HCT116 (cell line): ENCODE measurements at regions not wholly inside any gene's neighbourhood (a gene's known extent, or its start where the extent isn't known, plus 50 kb on each side); places are given as distances from the start of the nearest gene placed in this dataset.

Experiments
- ATAC-seq: fragments of 200-7000 bp; cut with Tn5 transposase; 2 replicates; pipeline ENCODE4 v1.9.1; 2020; ENCODE audit warnings: mild to moderate bottlenecking, moderate library complexity
- BruUV-seq: library from RNA; stranded (reverse); fragments of 400-500 nt; replicated peaks from 2 replicates; lab custom pipeline; 2021; lab: Mats Ljungman, UMichigan
- CTCF ChIA-PET: fragments of 300-600 bp; sonication (Branson Sonifier 250); formaldehyde crosslinking; loops from one replicate; lab custom pipeline; 2021; ENCODE audit warnings: antibody characterized with exemption; lab: Charles Lee
- POLR2A ChIA-PET: fragments of 300-600, 350-600 bp; sonication (Branson Sonifier 250); formaldehyde crosslinking; loops from one replicate; lab custom pipeline; 2021; ENCODE audit warnings: antibody characterized with exemption; lab: Charles Lee
- RAD21 ChIA-PET, 2 experiments: fragments of 300-600 bp; sonication (Branson Sonifier 250); formaldehyde crosslinking; loops; one replicate each; lab custom pipeline; 2023; ENCODE audit warnings: low total read pairs in 2 of 2; ENCODE audit not compliant: uncharacterized antibody in 2 of 2, unreplicated experiment in 2 of 2, low non-redundant PET in 1 of 2; lab: Charles Lee
- DNase-seq: peaks from one replicate; pipeline ENCODE4 v3.0.0-alpha.2; 2010; ENCODE audit warnings: low read depth, low spot score
- H2AFZ ChIP-seq: fragments of 200-600 bp; shearing (Covaris generic), sonication (generic); 2 replicates; pipeline ENCODE4 v1.6.1; 2017; ENCODE audit warnings: low read depth, mixed run types, mixed read lengths, antibody characterized with exemption, low read length; ENCODE audit not compliant: poor library complexity, severe bottlenecking
- H3K27ac ChIP-seq: 2 replicates; pipeline ENCODE4 v1.5.1; 2012; ENCODE audit warnings: low read depth, low read length
- H3K27me3 ChIP-seq: fragments of 200-600 bp; sonication (generic); 2 replicates; pipeline ENCODE4 v1.6.1; 2016; ENCODE audit warnings: mixed run types, low read length, mixed read lengths; ENCODE audit not compliant: insufficient read depth
- H3K36me3 ChIP-seq, 2 experiments: fragments of 200-500 bp in 1 of 2; fragments of 200-600 bp in 1 of 2; sonication (Bioruptor generic) in 1 of 2; sonication (generic) in 1 of 2; 2 replicates each; pipeline versions ENCODE4 v1.5.1 to v1.6.1; 2014 to 2016; ENCODE audit warnings: low read length in 2 of 2, inconsistent platforms in 1 of 2, mixed read lengths in 1 of 2, mixed run types in 1 of 2; ENCODE audit not compliant: insufficient read depth in 2 of 2, control insufficient read depth in 1 of 2
- H3K4me1 ChIP-seq, 2 experiments: fragments of 200-600 bp in 1 of 2; sonication (generic) in 1 of 2; 2 replicates each; pipeline versions ENCODE4 v1.5.1 to v1.6.1; 2012 to 2017; ENCODE audit warnings: low read length in 2 of 2, inconsistent platforms in 1 of 2, mild to moderate bottlenecking in 1 of 2, mixed read lengths in 1 of 2, mixed run types in 1 of 2, moderate library complexity in 1 of 2; ENCODE audit not compliant: insufficient read depth in 2 of 2, control insufficient read depth in 1 of 2
- H3K4me2 ChIP-seq: fragments of 200-600 bp; sonication (generic); 2 replicates; pipeline ENCODE4 v1.6.1; 2017; ENCODE audit warnings: mixed run types, low read length, mixed read lengths
- H3K4me3 ChIP-seq, 2 experiments: fragments of 200-600 bp in 1 of 2; sonication (generic) in 1 of 2; replicated peaks in 1 of 2; 2 replicates each; pipeline ENCODE4 v1.5.1; 2011 to 2016; ENCODE audit warnings: low read length in 2 of 2, control low read depth in 1 of 2, low read depth in 1 of 2, mild to moderate bottlenecking in 1 of 2, mixed read lengths in 1 of 2, mixed run types in 1 of 2
- H3K79me2 ChIP-seq: fragments of 200-600 bp; sonication (generic); 2 replicates; pipeline ENCODE4 v1.6.1; 2017; ENCODE audit warnings: mild to moderate bottlenecking, mixed run types, low read length, moderate library complexity, mixed read lengths; ENCODE audit not compliant: insufficient read depth
- H3K9ac ChIP-seq: fragments of 200-600 bp; sonication (generic); 2 replicates; pipeline ENCODE4 v1.6.1; 2016; ENCODE audit warnings: low read length, mixed read lengths
- H3K9me2 ChIP-seq: fragments of 200-600 bp; sonication (generic), shearing (Covaris generic); 2 replicates; pipeline ENCODE4 v1.6.1; 2017; ENCODE audit warnings: mixed run types, mild to moderate bottlenecking, moderate library complexity; ENCODE audit not compliant: insufficient read depth
- H3K9me3 ChIP-seq, 2 experiments: fragments of 200-500 bp in 1 of 2; fragments of 200-600 bp in 1 of 2; sonication (Bioruptor generic) in 1 of 2; sonication (generic) in 1 of 2; 2 replicates each; pipeline ENCODE4 v1.6.1; 2014 to 2017; ENCODE audit warnings: low read length in 2 of 2, mixed read lengths in 2 of 2, inconsistent platforms in 1 of 2, low read depth in 1 of 2, mild to moderate bottlenecking in 1 of 2, mixed run types in 1 of 2, moderate library complexity in 1 of 2; ENCODE audit not compliant: control insufficient read depth in 1 of 2, insufficient read depth in 1 of 2
- H4K20me1 ChIP-seq: fragments of 200-600 bp; sonication (generic), shearing (Covaris generic); 2 replicates; pipeline ENCODE4 v1.6.1; 2017; ENCODE audit warnings: mixed run types, mild to moderate bottlenecking, moderate library complexity; ENCODE audit not compliant: insufficient read depth
- ATF3 ChIP-seq: IDR thresholded peaks from 2 replicates; pipeline ENCODE4 v1.6.1; 2012
- CBX3 ChIP-seq: IDR thresholded peaks from 2 replicates; pipeline ENCODE4 v1.6.1; 2012; ENCODE audit warnings: low read depth
- CTCF ChIP-seq, 3 experiments: fragments of 200-600 bp in 1 of 3; sonication (generic) in 1 of 3; IDR thresholded peaks in 2 of 3; conservative IDR thresholded peaks in 1 of 3; 2 replicates each; pipeline ENCODE4 v1.5.1; 2012 to 2017; ENCODE audit warnings: low read depth in 2 of 3, low read length in 2 of 3, antibody characterized with exemption in 1 of 3, borderline replicate concordance in 1 of 3, control low read depth in 1 of 3, mild to moderate bottlenecking in 1 of 3, mixed read lengths in 1 of 3, mixed run types in 1 of 3, moderate library complexity in 1 of 3; ENCODE audit not compliant: insufficient read depth in 1 of 3
- EGR1 ChIP-seq: IDR thresholded peaks from 2 replicates; pipeline ENCODE4 v1.6.1; 2012; ENCODE audit warnings: low read depth
- ELF1 ChIP-seq: IDR thresholded peaks from 2 replicates; pipeline ENCODE4 v1.6.1; 2012; ENCODE audit warnings: low read depth, borderline replicate concordance
- EZH2 ChIP-seq: fragments of 200-600 bp; sonication (generic); IDR thresholded peaks from 2 replicates; pipeline ENCODE4 v1.6.1; 2017; ENCODE audit warnings: antibody characterized with exemption, mixed run types
- EZH2phosphoT487 ChIP-seq: fragments of 200-600 bp; IDR thresholded peaks from 2 replicates; pipeline ENCODE4 v1.6.1; 2018; ENCODE audit warnings: antibody characterized with exemption, borderline replicate concordance
- FOSL1 ChIP-seq: IDR thresholded peaks from 2 replicates; pipeline ENCODE4 v1.6.1; 2012; ENCODE audit warnings: low read depth
- JUND ChIP-seq: IDR thresholded peaks from 2 replicates; pipeline ENCODE4 v1.6.1; 2012
- MAX ChIP-seq: IDR thresholded peaks from 2 replicates; pipeline ENCODE4 v1.6.1; 2012
- POLR2A ChIP-seq: IDR thresholded peaks from 2 replicates; pipeline ENCODE4 v1.7.0; 2011; ENCODE audit warnings: borderline replicate concordance; ENCODE audit not compliant: insufficient read depth, insufficient read length; ENCODE audit errors: extremely low read depth
- POLR2AphosphoS5 ChIP-seq: IDR thresholded peaks from 2 replicates; pipeline ENCODE4 v1.6.1; 2011; ENCODE audit warnings: mild to moderate bottlenecking, low read depth, low read length, moderate library complexity
- RAD21 ChIP-seq: IDR thresholded peaks from 2 replicates; pipeline ENCODE4 v1.6.1; 2012; ENCODE audit warnings: low read depth, mild to moderate bottlenecking
- REST ChIP-seq: IDR thresholded peaks from 2 replicates; pipeline ENCODE4 v1.6.1; 2012; ENCODE audit warnings: low read depth
- SIN3A ChIP-seq: IDR thresholded peaks from 2 replicates; pipeline ENCODE4 v1.6.1; 2012; ENCODE audit warnings: low read depth
- SP1 ChIP-seq: IDR thresholded peaks from 2 replicates; pipeline ENCODE4 v1.6.1; 2012; ENCODE audit warnings: low read depth
- SRF ChIP-seq: IDR thresholded peaks from 2 replicates; pipeline ENCODE4 v1.6.1; 2012; ENCODE audit warnings: low read depth
- TCF7L2 ChIP-seq: IDR thresholded peaks from 2 replicates; pipeline ENCODE4 v1.7.0; 2011; ENCODE audit warnings: borderline replicate concordance, inconsistent platforms; ENCODE audit not compliant: insufficient read depth, insufficient read length; ENCODE audit errors: extremely low read depth
- ZFX ChIP-seq: fragments of 450-650 bp; IDR thresholded peaks from 2 replicates; pipeline ENCODE4 v1.6.1; 2017
- ZNF274 ChIP-seq: fragments of 200-500 bp; sonication (Bioruptor generic); IDR thresholded peaks from 2 replicates; pipeline ENCODE4 v1.6.1; 2014; ENCODE audit warnings: mild to moderate bottlenecking, low read depth, low read length, inconsistent platforms
- intact Hi-C: fragments of 100-400 bp; cut with micrococcal nuclease; formaldehyde crosslinking; loops from 2 replicates; pipeline ENCODE4 v1.10.0; 2022

GRCh38 chrX:8089141-8089540 is 81.9 kb downstream of the VCX2 start:
- RAD21 ChIA-PET, result no interaction called here
- Histone ChIP-seq H3K9me3 (no peaks in the 10 kb centered on the region), H3K4me3 (no peak overlapping the region), H3K27ac (no peak overlapping the region), H3K36me3 (no peaks in the 10 kb centered on the region), H3K4me1 (no peaks in the 10 kb centered on the region), H3K79me2 (no peaks in the 10 kb centered on the region), H2AFZ (no peak overlapping the region), H3K4me2 (no peak overlapping the region), H4K20me1 (no peaks in the 10 kb centered on the region), H3K27me3 (no peaks in the 10 kb centered on the region), H3K9me2 (no peaks in the 10 kb centered on the region), H3K9ac (no peak overlapping the region)
- CTCF ChIA-PET, result no interaction called here
- intact Hi-C loops, result no loop called here
- POLR2A ChIA-PET, result no interaction called here
- no peak for TF ChIP-seq ELF1
- no peak for TF ChIP-seq CBX3
- no peak for TF ChIP-seq ZFX
- TF ChIP-seq REST, result no peak
- no peak for TF ChIP-seq POLR2AphosphoS5
- TF ChIP-seq FOSL1, result no peak
- no peak for TF ChIP-seq SIN3A
- no peak for TF ChIP-seq JUND
- no peak for TF ChIP-seq ATF3
- TF ChIP-seq TCF7L2, result no peak
- no peak for TF ChIP-seq SRF
- TF ChIP-seq MAX, result no peak
- TF ChIP-seq ZNF274, result no peak
- TF ChIP-seq RAD21, result no peak
- TF ChIP-seq EZH2phosphoT487, result no peak
- TF ChIP-seq SP1, result no peak
- no peak for TF ChIP-seq EZH2
- TF ChIP-seq CTCF (IDR thresholded peaks at IDR 0.05 in 2 of 3, conservative IDR thresholded peaks at IDR 0.05 in 1 of 3; ENCODE audit: borderline replicate concordance in 1 of 3, insufficient read depth in 1 of 3, low read depth in 2 of 3, low read length in 2 of 3), result no peak
- no peak for TF ChIP-seq POLR2A
- no peak for TF ChIP-seq EGR1
- ATAC-seq, result no peak
- BruUV-seq, result no TSS peak
- no peak for DNase-seq
